NCI-H2029 (cell line): ENCODE measurements at regions not wholly inside any gene's neighbourhood (a gene's known extent, or its start where the extent isn't known, plus 50 kb on each side); places are given as distances from the start of the nearest gene placed in this dataset.
"Not testable (repeated sequence)": the region's sequence is repeated elsewhere in the genome, so short reads cannot be mapped to it uniquely, and the experiment has no call there.

Source experiments
- DNase-seq: peaks from one replicate; lab custom pipeline; 2025; lab: John Stamatoyannopoulos, UW

GRCh38 chr10:36764823-36765222 is 360.6 kb upstream of the ANKRD30A start:
- DNase-seq = no peak

DNA sequence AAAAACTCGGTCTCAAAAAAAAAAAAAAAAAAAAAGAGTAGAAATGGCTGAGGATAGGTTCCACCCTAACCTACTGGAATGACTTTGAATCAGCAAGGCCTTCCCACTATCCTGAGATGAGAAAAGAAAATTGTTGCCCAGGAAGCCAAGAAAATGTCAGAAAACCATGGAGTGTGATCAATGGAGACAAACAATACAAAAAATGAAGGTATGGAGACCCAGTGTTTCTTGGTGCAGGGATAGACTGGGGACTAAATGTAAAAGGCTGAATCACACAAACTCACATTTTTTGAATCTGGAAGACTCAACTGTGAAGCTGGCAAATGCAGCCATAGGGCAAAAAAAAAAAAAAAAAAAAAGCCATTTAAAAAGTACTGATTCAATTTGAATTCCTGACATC is 364.3 kb upstream of the ANKRD30A start:
- no peak for DNase-seq

DNA sequence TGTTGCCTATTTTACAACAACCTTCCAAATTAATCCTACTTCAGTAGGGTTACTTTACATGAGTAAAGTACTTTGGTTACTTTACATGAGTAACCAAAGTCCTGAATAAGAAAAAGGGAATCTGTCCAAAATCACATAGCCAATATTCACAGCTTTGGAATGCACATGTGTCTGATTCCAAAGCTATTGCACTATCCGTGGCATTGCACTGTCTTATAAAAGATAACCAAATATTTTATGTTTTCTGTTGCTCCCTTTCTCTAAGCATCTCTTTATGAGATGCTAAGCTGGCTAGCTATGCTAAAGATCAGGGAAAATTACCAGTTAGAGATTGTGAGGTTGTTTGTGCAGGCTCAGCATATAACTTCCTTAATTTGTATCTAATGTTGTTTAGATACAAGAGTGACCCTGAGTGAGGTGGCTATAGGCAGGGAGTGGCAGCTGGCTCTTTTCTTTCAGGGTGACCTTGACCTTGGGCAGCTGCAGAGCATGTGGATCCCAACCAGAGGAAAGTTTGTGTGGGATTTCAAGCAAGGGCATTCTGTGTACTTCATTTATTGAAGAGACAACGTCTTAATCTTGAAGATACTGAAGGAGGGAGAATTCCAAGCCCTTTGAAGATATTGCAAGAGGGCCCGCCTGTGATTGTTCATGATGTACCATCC is 366.1 kb upstream of the ANKRD30A start:
- no peak for DNase-seq

- DNase-seq = no peak
Measured at GRCh38 chr10:36748128-36748871, 377.1 kb upstream of the ANKRD30A start.

GRCh38 chr10:36739884-36740445 is 385.4 kb upstream of the ANKRD30A start:
- no peak for DNase-seq

DNA sequence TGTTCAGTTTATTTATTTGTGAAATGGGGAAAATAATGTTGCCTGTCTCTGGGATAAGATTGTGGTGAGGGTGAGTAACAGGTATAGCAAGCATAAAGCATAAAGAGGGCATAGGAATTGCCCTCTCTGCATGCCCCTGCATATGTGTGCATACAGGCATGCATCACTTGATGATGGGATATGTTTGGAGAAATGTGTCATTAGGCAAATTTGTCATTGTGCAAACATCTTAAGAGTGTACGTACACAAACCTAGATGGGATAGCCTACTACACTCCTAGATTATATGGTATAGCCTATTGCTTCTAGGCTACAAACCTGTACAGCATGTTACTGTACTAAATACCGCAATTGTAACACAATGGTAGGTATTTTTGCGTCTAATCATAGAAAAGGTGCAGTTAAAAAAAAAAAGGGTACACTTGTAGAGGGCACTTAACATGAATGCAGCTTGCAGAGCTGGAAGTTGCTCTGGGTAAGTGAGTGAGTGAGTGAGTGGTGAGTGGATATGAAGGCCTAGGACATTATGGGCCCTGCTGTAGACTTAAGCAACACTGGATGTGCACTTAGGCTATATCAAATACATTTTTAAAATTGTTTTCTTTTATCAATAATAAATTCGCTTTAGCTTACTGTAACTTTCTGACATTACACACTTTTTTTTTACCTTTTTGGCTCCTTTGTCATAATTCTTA is 386.5 kb upstream of the ANKRD30A start:
- no peak for DNase-seq

DNA sequence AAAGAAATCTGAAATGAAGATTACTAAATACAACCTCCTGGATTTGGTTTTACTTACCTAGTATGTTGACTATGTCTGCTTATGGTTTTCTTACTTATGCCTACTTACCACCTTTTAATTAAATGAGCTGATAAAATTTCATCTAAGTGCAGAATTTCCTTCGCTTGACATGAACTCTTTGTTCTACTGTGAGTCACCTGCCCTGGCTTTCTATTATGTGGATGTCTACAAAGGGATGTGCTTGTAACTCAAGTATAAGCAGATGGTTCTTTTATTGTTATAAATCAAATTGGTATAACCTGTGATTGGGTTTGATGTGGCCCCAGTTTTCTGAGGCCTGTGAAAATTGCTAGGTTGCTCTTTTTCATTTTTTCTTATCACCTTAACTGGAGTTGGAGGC is 389.1 kb upstream of the ANKRD30A start:
- no peak for DNase-seq

DNA sequence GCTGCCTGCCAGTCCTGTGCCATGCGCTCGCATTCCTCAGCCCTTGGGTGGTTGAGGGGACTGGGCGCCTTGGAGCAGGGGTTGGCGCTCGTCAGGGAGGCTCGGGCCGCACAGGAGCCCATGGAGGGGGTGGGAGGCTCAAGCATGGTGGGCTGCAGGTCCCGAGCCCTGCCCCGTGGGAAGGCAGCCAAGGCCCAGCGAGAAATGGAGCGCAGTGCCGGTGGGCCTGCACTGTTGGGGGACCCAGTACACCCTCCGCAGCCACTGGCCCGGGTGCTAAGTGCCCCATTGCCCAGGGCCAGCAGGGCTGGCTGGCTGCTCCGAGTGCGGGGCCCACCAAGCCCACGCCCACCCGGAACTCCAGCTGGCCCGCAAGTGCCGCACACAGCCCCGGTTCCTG is 390.8 kb upstream of the ANKRD30A start:
- not testable (repeated sequence) for DNase-seq

DNA sequence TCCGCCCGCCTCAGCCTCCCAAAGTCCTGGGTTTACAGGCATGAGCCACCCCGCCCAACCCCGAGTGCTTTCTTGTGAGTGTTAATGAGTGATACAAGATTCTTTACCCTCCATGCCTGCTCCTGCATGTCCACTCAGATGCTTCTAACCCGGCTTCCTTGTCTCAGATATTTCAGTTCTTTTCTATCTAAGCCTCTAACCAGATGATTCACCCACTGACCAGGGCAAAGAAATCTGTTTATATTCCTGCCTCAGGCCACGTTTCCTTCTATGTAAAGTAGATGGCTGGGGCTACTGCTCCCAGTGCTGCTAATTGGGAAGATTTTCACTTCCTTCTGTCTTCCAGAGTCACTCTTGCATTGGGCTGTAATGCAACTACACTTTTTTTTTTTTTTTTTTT is 395.1 kb upstream of the ANKRD30A start:
- DNase-seq = no peak

- DNase-seq = no peak
Measured at GRCh38 chr10:36728626-36729025, 396.8 kb upstream of the ANKRD30A start.

DNA sequence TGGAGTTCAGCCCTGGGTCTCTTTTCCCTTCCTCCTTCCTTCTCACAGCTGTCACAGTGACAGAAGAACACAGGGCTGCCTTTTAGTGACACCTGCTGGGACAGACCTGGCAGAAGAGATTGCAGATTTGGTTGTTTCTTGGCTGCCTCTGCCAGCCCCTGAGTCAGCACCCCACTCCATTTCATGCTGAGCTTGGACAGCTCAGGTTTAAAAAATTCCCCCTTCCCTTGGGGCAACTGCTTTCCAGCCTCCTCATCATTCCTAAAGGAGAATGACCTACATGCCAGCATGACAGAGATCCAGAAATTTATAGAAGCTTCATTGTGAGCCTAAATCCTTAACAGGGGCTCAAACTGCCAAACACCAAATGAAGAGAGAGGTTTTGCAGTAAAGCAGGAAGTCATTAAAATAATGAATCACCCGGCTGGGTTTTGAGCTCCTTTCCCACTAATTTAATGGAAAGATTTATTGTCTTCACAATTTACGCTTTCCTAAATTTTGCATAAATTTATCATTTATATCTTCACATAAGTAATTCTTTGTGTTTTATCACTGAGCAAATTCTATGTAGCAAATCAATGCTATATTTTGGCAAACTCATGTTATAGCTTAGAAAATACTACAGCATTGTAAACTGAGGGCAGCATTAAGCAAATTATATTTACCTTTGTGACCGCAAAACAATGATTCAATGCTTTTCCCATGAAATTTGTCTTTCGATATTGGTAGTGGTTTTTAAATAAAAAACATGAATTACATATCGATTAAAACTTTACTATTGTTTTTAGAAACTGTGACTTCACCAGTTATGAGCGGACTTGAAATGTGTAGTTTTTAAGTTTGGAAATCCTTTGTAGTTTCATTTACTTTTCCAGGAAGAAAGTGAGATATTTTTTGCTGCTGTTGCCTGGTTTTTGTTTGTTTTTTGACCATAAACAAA is 399.5 kb upstream of the ANKRD30A start:
- DNase-seq = peak; percentile 21

DNA sequence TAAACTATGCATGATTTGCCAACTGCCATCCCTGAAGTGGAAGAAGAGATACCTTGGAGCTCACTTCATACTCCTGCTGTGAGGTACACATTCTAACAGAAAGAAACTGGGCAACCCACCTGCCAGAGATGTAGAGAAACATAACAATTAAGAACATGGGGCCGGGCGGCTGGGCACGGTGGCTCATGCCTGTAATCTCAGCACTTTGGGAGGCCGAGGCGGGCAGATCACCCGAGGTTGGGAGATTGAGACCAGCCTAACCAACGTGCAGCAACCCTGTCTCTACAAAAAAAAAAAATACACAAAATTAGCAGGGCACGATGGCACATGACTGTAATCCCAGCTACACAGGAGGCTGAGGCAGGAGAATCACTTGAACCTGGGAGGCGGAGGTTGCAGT is 402.6 kb upstream of the ANKRD30A start:
- DNase-seq = no peak

GRCh38 chr10:36721871-36722270 is 403.5 kb upstream of the ANKRD30A start:
- DNase-seq = no peak

DNA sequence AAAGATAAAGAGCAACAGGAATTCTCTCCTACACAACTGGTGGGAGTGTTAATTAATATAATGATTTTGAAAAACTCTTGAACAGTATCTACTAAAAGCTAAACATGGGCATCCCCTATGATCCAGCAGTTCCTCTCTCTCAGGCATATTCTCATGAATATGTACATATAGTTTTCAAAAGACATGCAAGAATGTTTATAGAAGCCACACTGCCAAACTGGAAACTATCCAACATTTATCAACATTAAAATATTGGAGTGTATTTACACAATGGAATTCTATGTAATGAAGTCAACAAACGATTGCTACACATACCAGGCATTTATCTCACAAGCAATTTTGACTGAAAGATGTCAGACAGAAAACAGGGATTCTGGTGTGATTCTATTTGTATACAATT is 404.5 kb upstream of the ANKRD30A start:
- no peak for DNase-seq

GRCh38 chr10:36717118-36717517 is 408.3 kb upstream of the ANKRD30A start:
- DNase-seq = no peak

- DNase-seq = no peak
Measured at GRCh38 chr10:36716291-36716690, 409.1 kb upstream of the ANKRD30A start.

GRCh38 chr10:36712695-36713094 is 412.7 kb upstream of the ANKRD30A start:
- no peak for DNase-seq

- DNase-seq = no peak
Measured at GRCh38 chr10:36711361-36711760, 414.0 kb upstream of the ANKRD30A start.

DNA sequence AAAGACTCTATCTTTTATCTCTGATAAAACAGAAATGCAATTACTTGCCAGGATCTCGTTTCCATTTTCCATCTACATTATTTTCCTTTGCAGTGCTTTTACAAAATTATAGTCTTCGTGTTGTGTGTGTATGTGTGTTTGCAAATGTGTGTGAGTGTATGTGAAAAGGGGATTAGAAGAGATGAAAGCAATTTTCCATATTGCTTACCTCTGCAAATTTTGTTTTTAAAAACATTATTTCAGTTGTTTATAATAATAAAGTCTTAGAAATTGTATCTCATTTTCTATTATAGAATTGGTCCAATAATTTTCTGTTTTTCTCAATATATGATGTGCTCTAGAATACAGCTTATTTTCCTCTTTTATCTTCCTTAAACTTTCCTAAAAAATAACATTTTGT is 421.3 kb upstream of the ANKRD30A start:
- no peak for DNase-seq

DNA sequence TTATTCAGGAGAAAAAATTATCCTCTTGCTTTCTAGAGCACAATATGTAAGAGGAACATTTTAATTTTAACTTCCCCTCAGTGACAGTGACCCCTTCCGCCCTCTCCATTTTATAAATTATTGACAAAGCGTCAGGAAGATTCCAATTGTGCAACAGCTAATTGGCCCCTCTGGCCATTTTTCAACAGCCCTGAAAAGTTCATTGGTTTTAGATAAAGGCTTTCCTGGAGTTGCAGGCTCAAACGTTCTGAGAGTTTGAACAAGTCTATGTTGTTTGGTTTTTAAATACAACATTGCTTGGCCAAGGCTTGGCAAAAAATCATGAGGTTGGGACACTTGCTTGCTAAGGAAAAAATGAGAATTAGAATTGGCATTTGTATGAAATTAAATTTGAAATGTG is 422.2 kb upstream of the ANKRD30A start:
- no peak for DNase-seq

DNA sequence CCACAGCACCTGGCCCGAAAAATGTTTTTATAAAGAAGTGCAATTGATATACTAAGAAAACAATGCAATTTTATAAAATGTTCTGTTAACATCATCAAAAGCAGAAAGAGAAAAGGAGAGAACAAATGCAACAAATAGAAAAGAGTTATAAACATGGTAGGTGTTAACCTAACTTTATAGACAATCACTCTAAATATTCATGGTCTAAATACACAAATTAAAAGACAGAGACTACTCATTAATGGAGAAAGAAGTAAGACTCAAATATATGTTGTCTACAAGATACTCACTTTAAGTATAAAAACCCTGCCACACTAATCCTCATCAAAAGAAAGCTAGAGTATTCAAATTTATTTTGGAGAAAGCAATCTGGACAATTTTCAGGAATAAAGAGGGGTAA is 425.3 kb upstream of the ANKRD30A start:
- DNase-seq = no peak

- DNase-seq = no peak
Measured at GRCh38 chr10:36692759-36693158, 432.6 kb upstream of the ANKRD30A start.
